Panc1 (cell line): ENCODE measurements at regions not wholly inside any gene's neighbourhood (a gene's known extent, or its start where the extent isn't known, plus 50 kb on each side); places are given as distances from the start of the nearest gene placed in this dataset.

ENCODE experiments used
- CTCF ChIP-seq: fragments of 450-650 bp; IDR thresholded peaks from 2 replicates; pipeline ENCODE4 v1.5.1; 2017; ENCODE audit warnings: mild to moderate bottlenecking
- POLR2AphosphoS5 ChIP-seq: IDR thresholded peaks from 2 replicates; pipeline ENCODE4 v1.6.1; 2012; ENCODE audit warnings: mild to moderate bottlenecking, low read depth, low read length, moderate library complexity
- REST ChIP-seq, 2 experiments: IDR thresholded peaks; 2 replicates each; pipeline ENCODE4 v1.6.1; 2011 to 2012; ENCODE audit warnings: low read depth in 2 of 2, control low read depth in 1 of 2, low read length in 1 of 2, mild to moderate bottlenecking in 1 of 2, moderate library complexity in 1 of 2; ENCODE audit not compliant: insufficient read depth in 1 of 2
- SIN3A ChIP-seq: IDR thresholded peaks from 2 replicates; pipeline ENCODE4 v1.6.1; 2012; ENCODE audit warnings: low read depth, mild to moderate bottlenecking, low read length, moderate library complexity, borderline replicate concordance; ENCODE audit not compliant: insufficient read depth
- TCF7L2 ChIP-seq: IDR thresholded peaks from 2 replicates; pipeline ENCODE4 v1.6.1; 2011; ENCODE audit warnings: mild to moderate bottlenecking, low read depth, low read length, inconsistent platforms

- TF ChIP-seq TCF7L2: no peak
- no peak for TF ChIP-seq SIN3A
- TF ChIP-seq CTCF: no peak
- no peak for TF ChIP-seq POLR2AphosphoS5
- TF ChIP-seq REST (IDR thresholded peaks at IDR 0.05; ENCODE audit: insufficient read depth in 1 of 2, low read depth in 2 of 2, low read length in 1 of 2): no peak
Measured at GRCh38 chr6:67244037-67244436, 1391.0 kb upstream of the ADGRB3 start.
